ENCODE measurements at regions not wholly inside any gene's neighbourhood (a gene's known extent, or its start where the extent isn't known, plus 50 kb on each side); places are given as distances from the start of the nearest gene placed in this dataset.

DNA sequence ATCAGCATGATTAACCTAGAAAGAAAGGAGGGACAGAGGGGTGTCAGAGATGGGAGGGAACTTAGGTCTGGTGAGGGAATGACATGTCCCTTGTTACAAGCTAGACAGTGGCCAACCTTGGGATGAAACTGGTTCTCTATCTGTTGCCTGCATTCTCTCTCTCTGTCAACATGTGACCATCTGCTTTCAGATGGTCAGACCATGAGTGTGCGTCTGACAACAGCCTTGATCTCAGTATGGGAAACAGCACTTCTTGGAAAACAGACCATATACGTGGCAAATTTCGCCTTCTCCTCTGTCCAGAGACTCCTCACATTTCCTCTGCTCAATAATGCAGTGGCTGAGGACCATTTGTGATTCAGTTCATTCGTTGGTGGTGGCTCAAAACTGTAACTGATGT, 845.9 kb downstream of the TYW1 start:
- no peak for DNase-seq (ENCODE audit: low read depth)

DNA sequence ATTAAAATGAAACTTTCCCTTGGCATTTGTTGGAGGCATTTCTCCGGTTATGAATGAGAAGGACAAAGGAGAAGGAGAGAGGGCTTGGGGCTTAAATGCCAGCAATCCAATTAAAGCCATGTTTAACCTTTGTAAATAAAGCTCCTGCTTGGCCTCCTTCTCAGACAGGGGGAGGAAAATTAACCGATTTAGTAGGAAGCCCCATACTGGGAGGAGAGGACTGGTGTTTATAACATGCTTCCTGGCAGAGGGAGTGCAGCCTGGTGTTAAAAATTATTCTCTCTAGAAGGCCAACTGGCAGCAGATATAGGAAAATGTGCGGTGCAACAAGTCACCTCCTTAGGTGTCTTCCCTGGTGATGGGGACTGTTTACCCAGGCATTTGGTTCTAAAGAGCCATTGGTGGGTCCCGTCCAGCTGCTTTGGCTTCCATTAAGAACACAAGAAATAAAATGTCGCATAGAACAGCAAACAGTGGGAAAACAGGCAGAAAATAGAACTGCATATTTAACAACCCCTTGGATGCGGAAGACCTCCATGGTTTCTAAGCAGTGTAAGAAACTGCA, 846.5 kb downstream of the TYW1 start:
- DNase-seq (ENCODE audit: low read depth), result no peak

DNA sequence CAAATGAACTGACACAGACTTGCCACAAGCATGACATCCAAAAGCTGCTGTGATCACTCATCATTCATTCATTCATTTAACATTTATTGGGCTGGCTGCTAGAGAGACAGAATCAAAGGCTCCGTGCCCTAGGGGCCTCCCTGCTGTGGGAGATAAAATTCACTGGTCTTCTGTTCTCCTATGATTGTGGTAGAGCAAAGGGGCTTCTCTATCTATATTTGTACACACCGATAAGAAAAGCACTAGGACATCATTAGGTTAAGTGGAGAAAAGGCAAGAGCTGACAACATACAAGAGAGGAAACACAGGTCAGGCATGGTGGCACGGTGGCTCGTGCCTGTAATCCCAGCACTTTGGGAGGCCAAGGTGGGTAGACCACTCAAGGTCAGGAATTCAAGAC, 847.0 kb downstream of the TYW1 start:
- DNase-seq (ENCODE audit: low read depth), result no peak

DNA sequence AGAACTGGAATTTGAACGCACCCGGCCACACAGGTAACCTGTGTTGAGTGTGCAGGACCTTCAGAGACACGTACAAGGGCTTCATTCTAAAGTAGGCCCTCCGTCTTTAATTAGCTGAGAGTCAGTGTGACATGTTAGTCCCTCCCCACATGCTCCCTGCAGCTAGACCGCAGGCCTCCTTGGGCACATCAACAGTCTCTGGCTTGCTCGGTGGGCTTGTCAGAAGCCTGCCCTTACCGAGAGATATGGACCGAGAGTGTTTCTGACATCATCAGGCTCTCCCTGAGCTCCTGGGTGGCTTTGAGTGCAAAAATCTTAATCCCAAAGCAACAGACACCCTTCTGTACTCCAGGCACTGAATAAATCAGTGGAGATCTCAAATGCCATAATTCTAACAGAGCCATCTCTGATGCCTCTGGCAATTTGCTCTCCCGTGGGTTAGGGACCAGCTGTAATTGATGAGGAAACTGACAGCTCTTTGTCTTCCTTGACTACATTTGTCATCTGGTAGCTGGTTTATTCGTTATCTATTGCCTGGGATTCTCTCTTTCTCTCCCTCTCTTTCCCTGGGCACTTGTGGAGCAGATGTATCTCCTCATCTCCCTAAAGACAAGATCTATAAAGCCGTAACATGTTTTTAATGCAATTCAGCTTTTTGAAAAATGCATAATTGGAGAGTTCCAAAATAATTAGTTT, 850.6 kb downstream of the TYW1 start:
- DNase-seq (ENCODE audit: low read depth), result no peak

DNA sequence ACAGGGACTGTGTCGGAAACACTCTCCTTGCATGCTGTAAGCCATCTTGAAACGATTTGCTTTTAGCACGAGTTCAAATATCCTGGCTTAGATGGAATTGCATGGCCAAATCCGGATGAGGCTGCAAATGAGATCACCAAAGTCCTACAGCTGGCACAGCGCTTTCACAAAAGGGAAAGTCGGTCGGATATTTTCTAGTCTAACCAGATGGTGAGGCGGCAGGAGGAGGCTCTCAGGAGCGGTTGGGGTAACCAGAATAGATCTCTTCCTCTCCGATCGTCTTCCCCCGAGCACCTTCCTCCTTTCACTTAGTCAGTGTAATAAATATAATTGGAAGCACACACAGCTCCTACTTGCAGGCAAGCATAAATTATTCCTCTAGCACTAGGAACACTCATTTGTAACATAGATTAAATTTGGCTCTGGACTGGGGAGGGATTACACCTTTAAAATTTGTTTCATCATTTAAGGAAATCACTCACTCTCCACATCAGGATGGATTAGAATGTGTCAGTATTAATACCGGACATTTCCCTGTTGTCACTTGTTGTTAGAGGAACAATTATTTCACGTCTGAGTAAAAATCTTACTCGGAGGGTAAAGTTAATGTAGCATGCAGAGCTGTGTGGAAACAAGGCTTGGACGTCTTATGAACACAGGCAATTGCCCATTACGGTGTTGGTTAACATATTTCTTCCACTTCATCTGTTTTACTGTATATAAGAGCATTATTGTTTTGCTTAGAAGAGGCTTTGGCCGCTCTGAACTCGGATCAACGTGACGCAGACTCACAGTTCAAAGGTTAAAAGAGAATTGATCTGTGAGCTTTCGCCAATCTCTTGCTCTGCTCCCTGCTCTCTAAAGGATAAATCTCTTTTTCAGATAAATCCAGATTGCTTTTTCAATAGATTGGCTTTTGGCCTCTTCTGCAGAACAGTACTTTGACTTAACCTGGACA, 857.9 kb downstream of the TYW1 start:
- no peak for DNase-seq (ENCODE audit: low read depth)

DNA sequence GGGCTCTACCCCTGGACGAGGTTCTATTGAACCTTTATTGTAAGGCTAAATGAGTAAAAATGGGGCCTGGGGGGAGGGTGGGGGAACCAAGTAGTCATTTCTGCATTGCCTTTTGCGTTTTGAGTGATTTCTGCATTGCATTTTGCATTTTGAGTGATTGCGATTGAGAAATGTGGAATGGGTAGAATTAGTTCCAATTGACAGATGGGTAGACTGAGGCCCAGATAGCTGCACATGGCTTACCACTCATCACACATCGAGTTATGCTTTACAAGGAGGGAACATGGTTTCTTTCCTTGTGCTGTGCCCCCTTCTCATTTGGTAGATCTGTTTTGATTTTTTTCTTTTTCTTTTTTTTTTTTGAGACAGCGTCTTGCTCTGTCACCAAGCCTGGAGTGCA, 858.7 kb downstream of the TYW1 start:
- no peak for DNase-seq (ENCODE audit: low read depth)

DNA sequence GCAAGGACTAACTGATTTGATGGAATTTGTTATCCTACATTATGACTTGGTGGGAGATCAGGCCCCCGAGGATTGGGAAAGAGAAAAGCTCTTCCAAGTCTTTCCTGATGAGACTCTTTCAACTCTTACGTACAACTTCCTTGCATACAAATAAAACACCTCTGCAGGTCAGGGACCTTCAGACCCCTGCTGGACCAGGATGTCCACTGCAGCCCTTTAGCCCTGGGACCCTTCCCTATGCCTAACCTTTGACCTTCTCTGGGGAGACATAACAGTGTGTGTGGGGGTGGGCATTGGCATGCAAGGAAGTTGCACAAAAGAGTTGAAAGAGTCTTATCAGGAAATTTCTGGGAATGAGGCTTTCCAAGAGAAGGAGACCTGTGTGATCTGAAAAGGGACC, 859.4 kb downstream of the TYW1 start:
- DNase-seq (ENCODE audit: low read depth), result no peak

DNA sequence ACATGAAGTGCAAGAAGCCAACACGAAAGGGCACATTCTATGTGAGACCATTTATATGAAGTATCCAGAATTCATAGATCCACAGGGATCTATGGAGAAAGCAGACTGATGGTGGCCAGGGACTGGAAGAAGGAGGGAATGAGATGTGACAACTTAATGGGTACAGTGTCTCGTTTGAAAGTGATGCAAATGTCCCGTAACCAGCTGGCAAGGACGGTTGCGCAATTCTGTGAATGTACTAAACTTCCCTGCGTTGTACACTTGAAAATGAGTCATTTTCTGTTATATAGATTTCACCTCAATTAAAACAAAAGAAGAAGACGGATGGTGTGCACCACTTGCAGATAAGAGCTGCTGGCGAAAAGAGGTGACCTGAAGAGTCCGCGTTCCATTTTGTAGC, 861.1 kb downstream of the TYW1 start:
- no peak for DNase-seq (ENCODE audit: low read depth)

DNA sequence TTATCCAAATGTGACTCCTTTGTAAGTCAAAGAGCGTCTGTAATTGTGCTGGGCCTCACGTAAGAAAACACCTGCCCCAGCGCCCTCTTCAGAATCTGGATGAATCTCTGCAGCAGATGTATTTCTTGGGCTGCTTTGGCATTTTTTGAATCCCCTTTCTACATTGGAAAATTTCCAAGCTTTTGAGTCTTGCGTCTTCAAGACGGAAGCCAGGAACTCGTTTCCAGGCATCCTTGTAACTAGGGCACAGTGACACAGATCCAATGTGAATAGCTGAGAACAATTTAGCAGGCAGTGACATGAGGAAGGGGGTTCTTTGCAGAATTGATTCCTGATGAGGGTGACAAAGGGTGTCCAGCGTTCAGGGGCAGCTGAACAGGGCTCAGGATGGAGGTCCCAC, 862.3 kb downstream of the TYW1 start:
- no peak for DNase-seq (ENCODE audit: low read depth)

DNA sequence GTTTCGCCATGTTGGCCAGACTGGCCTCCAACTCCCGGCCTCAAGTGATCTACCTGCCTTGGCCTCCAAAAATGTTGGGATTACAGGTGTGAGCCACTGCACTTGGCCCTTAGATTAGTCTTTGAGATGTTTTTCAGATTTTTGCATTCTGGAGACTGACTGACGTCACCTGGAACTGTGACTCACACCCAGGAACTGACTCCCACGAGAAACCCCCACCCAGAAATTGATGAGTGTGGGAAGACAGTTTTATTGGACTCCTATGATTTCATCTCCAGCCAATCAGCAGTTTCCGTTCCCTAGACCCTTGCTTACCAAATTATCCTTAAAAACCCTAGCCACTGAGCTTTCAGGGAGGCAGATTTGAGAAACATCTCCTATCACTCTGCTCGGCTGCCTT, 867.3 kb downstream of the TYW1 start:
- no peak for DNase-seq (ENCODE audit: low read depth)

DNA sequence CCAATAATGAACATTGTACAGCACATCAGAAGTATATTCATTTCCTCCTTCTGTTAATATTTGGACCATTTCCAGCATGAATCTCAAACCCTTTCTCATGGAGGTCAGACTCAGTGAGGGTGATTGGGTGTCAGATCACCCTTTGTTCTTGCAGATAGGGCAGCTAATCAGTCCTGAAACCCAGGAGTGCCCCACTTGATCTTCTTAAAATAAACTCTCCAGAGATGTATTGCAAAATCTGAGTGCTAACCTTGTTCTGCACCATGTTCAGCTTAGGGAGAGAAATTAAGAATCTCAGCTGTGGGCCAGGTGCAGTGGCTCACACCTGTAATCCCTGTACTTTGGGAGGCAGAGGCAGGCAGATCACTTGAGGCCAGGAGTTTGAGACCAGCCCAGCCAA, 869.4 kb downstream of the TYW1 start:
- DNase-seq (ENCODE audit: low read depth), result no peak

DNA sequence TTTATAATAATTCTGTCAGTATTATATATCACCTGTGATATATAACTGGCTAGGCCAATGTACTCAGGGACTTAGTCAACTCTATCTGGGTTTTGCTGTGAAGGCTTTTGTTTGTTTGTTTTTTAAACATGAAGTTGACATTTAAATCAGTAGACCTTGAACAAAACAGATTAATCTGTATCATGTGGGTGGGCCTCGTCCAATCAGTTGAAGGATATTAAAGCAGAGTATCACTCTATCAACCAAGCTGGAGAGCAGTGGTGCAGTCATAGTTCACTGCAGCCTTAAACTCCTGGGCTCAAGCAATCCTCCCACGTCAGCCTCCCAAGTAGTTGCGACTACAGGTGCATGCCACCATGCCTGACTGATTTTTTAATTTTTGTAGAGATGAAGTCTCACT, 870.2 kb downstream of the TYW1 start:
- no peak for DNase-seq (ENCODE audit: low read depth)

DNA sequence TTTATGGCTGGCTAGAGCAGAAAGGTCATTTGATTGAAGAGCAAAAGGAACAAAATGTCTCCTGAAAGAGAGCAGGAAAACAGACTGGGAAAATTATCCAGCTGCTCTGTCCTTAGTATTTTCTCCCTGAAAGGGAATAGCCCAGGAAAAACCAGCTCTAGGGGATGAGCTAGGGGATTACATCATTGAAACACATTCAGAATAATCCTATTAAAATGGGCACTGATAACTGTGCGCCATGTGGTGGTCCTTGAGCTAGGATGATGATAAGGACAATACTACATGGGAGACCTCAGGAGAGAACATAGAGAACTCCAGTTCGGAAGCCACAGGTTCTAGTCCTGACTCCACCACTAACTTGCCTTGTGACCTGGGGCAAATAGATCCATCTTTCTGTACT, 873.8 kb downstream of the TYW1 start:
- DNase-seq (ENCODE audit: low read depth), result no peak

DNA sequence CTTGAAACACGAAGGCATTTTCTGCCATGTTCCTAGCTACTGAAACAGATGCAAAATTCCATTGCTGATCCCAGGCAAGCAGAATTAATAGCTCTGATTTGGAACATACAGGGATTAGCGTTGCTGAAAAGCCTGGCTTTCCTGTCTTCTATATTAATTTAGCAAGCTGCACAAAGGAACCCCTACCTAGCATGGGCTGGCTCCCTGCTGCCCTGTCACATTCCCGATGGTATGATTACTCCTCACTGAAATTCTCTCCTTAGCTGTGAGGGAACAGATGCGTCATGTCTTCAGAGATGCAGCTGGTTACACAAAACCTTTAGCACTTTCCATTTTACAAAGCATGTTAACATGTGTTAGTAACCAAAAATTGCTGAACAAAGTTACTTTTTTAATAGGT, 878.9 kb downstream of the TYW1 start:
- no peak for DNase-seq (ENCODE audit: low read depth)

DNA sequence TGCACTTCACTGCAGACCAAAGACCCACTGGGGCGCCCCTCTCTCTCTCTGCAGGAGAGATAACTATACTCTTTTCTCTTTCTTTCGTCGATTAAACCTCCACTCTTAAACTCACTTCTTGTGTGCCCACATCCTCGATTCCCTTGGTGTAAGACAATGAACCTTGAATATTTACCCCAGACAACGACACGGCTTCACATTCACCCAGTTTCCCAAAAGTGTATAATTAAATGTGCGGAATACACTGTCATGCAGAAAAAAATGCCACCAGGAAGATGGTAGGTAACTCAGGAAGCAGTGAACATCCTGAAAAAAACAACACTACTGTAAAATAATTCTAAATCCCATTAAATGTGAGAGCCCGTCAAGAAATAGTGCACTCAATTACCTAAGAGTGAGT, 882.2 kb downstream of the TYW1 start:
- DNase-seq (ENCODE audit: low read depth), result no peak

DNA sequence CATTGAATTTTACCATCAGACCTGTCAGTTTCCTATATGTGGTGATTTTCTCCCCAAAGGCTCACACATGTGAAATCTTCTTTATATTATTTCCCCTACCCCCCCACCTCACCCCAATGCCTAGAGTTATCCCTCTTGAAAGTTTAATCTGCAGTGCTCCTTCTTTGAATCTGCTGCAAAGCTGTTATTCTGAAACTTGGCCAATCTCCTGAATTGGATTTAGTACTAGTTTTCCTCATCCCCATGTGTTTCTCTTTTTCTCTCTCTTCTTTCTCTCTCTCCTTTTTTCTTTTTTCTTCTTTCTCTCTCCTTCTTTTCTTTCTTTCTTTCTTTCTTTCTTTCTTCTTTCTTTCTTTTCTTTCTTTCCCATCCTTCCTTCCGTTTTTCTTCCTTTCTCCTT, 886.2 kb downstream of the TYW1 start:
- no peak for DNase-seq (ENCODE audit: low read depth)

DNA sequence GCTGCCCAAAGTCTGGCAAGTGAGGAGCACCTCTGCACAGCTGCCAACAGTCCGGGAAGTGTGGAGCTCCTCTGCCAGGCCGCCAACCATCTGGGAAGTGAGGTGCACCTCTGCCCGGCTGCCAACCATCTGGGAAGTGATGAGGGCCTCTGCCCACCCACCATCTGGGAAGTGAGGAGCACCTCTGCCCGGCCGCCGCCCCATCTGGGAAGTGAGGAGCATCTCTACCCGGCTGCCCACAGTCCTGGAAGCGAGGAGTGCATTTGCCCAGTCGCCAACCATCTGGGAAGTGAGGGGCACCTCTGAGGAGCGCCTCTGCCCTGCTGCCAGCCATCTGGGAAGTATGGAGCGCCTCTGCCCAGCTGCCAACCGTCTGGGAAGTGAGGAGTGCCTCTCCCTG, 893.7 kb downstream of the TYW1 start:
- DNase-seq (ENCODE audit: low read depth), result no peak

DNA sequence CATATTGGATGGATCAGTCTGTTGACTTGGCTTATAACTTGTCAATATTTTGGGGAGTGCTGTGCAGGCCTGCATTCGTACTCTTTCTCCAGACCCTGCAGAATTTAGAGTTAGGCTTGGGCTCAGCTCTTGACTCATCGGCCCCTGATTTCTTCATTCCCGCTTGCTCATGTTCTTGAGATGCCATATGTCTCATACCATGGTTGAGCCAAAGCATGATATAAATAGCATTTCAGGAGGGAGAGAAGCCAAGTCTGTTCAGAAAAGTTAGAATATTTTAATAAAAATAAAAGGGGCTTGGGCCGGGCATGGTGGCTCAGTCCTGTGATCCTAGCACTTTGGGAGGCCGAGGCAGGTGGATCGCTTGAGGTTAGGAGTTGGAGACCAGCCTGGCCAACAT, 898.1 kb downstream of the TYW1 start:
- DNase-seq (ENCODE audit: low read depth), result no peak

DNA sequence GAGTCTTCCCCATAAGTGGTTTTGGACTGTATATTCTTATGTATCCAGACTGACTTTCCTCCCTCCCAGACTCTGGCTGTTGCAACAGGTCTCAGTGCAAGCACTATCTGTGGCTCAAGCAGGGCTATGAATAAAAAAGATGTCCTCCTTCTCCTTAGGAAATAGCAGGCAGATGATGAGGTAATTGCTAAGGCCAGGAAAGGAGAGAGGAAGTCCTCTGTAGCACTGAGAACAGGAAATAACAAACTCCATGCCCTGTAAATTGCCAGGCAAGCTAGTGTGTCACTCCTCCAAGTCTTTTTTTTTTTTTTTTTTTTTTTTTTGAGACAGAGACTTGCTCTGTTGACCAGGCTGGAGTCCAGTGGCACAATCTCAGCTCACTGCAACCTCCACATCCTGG, 900.1 kb downstream of the TYW1 start:
- no peak for DNase-seq (ENCODE audit: low read depth)

DNA sequence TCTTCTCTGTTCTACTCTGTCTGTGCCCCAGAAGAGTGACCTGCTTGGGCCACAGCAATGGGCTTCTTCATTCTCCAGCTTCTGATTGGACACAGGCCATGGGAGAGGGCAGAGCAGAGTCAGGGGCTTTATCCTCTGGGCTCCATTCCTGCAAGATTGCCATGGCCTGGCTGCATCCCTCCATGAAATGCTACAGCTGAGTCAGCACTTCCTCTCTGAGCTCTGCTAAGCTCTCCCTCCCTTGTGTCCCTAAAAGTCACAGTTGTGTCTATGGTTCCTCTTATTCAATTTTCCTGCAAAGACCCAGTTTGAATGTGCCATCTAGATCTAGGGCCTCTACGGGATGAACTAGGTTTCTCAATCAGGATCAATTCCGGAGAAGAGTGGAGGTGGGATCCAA, 903.8 kb downstream of the TYW1 start:
- no peak for DNase-seq (ENCODE audit: low read depth)

DNA sequence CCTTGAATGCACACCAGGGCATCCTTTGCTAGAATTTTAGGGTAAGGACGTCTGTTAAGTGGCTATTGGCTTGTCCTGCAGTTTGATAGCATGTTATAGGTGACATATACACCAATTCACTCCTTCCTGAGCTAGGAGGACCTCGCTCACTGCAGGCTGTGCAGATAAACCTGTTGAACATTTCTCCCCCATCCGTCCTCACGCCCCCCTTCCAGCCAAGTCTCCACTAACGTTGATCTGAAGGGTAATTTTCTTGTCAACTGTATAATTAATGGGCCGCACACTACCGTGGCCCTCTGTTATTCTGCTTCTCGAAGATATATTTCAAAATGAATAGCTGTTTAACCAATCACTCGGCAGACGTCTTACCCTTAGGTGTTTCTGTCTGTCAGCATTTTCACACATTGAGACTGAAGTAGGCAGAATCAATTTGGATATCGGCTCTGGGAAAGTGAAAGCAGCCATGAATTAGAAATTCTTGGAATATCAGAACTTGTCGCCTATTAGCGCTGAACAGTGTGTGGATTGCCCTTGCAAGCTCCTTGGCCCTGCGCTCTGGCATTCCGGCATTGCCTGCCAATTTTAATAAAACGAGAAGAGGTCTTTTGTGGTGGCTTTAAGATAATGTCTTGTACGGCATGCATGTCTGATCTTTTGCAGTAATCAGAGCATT, 905.3 kb downstream of the TYW1 start:
- DNase-seq (ENCODE audit: low read depth), result no peak

DNA sequence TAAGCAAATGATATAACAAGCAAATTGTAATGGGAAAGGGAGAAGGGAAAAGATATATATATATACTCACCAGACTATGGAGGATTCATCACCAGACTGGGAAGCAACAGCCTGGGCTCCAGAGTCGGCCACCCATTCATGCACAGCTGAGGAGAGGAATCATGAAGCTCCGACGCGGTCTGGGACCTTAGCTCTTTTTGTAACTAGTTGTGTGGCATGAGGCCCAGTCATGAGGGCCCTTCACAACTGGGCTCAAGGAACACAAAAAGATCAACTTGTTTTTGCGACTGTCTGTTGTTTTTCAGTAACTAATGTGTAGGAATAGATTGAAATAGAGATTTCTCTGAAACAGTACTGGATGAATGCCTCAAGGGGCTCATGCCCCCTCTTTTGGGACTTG, 911.2 kb downstream of the TYW1 start:
- DNase-seq (ENCODE audit: low read depth), result no peak

Data from forelimb muscle (tissue), 1 donor.